ENCODE measurements at regions not wholly inside any gene's neighbourhood (a gene's known extent, or its start where the extent isn't known, plus 50 kb on each side); places are given as distances from the start of the nearest gene placed in this dataset.
"Not testable (repeated sequence)": the region's sequence is repeated elsewhere in the genome, so short reads cannot be mapped to it uniquely, and the experiment has no call there.

- not testable (repeated sequence) for TF ChIP-seq CTCF, EZH2, EZH2phosphoT487 (IDR thresholded peaks at IDR 0.05)
Observed at GRCh38 chr3:191615511-191615910, 154.5 kb downstream of the PYDC2 start.

Data from neural progenitor cell (in vitro differentiated cells).